ENCODE measurements at regions not wholly inside any gene's neighbourhood (a gene's known extent, or its start where the extent isn't known, plus 50 kb on each side); places are given as distances from the start of the nearest gene placed in this dataset.

DNA sequence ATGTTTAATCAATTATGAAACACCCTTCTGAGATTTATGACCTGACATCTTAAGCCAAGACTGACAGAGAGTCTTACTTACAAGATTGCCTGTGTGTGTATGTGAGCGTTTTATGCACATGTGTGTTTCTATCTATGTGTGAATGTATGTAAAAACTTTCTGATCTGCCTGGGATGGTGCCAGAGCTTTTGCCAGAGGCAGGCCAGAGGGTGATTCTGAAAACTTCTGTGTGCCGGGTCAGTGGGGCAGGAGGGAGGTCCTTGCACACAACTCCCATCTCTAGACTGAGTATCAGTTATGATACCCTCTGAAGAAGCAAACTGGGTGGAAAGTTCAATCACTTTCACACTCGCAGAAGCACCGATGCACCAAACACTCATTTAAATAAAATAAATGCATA is 335.0 kb upstream of the NT5C1B start:
- TF ChIP-seq, protein P1, sequence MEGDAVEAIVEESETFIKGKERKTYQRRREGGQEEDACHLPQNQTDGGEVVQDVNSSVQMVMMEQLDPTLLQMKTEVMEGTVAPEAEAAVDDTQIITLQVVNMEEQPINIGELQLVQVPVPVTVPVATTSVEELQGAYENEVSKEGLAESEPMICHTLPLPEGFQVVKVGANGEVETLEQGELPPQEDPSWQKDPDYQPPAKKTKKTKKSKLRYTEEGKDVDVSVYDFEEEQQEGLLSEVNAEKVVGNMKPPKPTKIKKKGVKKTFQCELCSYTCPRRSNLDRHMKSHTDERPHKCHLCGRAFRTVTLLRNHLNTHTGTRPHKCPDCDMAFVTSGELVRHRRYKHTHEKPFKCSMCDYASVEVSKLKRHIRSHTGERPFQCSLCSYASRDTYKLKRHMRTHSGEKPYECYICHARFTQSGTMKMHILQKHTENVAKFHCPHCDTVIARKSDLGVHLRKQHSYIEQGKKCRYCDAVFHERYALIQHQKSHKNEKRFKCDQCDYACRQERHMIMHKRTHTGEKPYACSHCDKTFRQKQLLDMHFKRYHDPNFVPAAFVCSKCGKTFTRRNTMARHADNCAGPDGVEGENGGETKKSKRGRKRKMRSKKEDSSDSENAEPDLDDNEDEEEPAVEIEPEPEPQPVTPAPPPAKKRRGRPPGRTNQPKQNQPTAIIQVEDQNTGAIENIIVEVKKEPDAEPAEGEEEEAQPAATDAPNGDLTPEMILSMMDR (IDR thresholded peaks at IDR 0.05; ENCODE audit: low read depth, low read length) = no peak
- no peak for TF ChIP-seq EZH2phosphoT487 (IDR thresholded peaks at IDR 0.05; ENCODE audit: low read depth)
